Heart left ventricle (tissue), 16 donors: ENCODE measurements at regions not wholly inside any gene's neighbourhood (a gene's known extent, or its start where the extent isn't known, plus 50 kb on each side); places are given as distances from the start of the nearest gene placed in this dataset.
"Not testable (repeated sequence)": the region's sequence is repeated elsewhere in the genome, so short reads cannot be mapped to it uniquely, and the experiment has no call there.

Experiments
- ATAC-seq, 4 donors: fragments of 200-7000 bp; cut with Tn5 transposase; one replicate each; pipeline ENCODE4 v1.9.1; 2020 to 2022; ENCODE audit warnings: moderate library complexity in 4 of 4, mild to moderate bottlenecking in 3 of 4, moderate number of reproducible peaks in 1 of 4
- DNase-seq, 5 donors: peaks; one replicate each; pipeline ENCODE4 v3.0.0-alpha.2; 2020
- H3K27ac ChIP-seq, 12 donors: fragments of 200-600 bp; sonication (generic) in 4 of 12; one replicate each; pipeline versions ENCODE4 v1.5.0 to v1.8.0; 2016 to 2022; ENCODE audit warnings: mild to moderate bottlenecking in 2 of 12
- H3K27me3 ChIP-seq, 9 donors: fragments of 200-600 bp; sonication (generic) in 2 of 9; one replicate each; pipeline versions ENCODE4 v1.5.1 to v1.8.0; 2016 to 2022; ENCODE audit warnings: mild to moderate bottlenecking in 3 of 9
- H3K36me3 ChIP-seq, 9 donors: fragments of 200-600 bp; sonication (generic) in 2 of 9; one replicate each; pipeline versions ENCODE4 v1.5.0 to v1.8.0; 2018 to 2022; ENCODE audit warnings: mild to moderate bottlenecking in 2 of 9
- H3K4me1 ChIP-seq, 12 donors: fragments of 200-600 bp; sonication (generic) in 4 of 12; one replicate each; pipeline versions ENCODE4 v1.5.0 to v1.8.0; 2016 to 2022; ENCODE audit warnings: mild to moderate bottlenecking in 3 of 12
- H3K4me3 ChIP-seq, 12 donors: fragments of 200-600 bp; sonication (generic) in 4 of 12; one replicate each; pipeline versions ENCODE4 v1.5.0 to v1.8.0; 2017 to 2022; ENCODE audit warnings: mild to moderate bottlenecking in 9 of 12, moderate library complexity in 4 of 12
- H3K9me3 ChIP-seq, 12 donors: fragments of 200-600 bp; sonication (generic) in 4 of 12; one replicate each; pipeline versions ENCODE4 v1.5.0 to v1.8.0; 2016 to 2022; ENCODE audit warnings: mild to moderate bottlenecking in 1 of 12
- POLR2A ChIP-seq, 2 donors: fragments of 450-650 bp; IDR thresholded peaks; one replicate each; pipeline ENCODE4 v1.6.1; 2017; ENCODE audit warnings: antibody characterized with exemption in 2 of 2, mild to moderate bottlenecking in 2 of 2, moderate library complexity in 2 of 2
- WGBS, 4 donors: extraction: QIAGEN DNeasy Blood & Tissue Kit in 2 of 4; methylation state at CpG; one replicate each; pipeline versions ENCODE4 v1.1.5 to v1.1.7; 2013 to 2018; 5-methylcytosine and 5-hydroxymethylcytosine counted together
- intact Hi-C, 10 donors: fragments of 100-400 bp; cut with DNase I; formaldehyde crosslinking; loops; one replicate each; pipeline versions ENCODE4 v1.11.1 to v1.14.2; 2022
- TF ChIP-seq, protein P1 (sequence below), 12 donors: fragments of 200-600 bp; sonication (generic) in 4 of 12; IDR thresholded peaks; one replicate each; pipeline versions ENCODE4 v1.5.0 to v1.8.0; 2018 to 2022; ENCODE audit warnings: antibody characterized with exemption in 12 of 12, mild to moderate bottlenecking in 5 of 12
- donor health status: ischemic (EF 13 %, LVEDD 7.1; RV severe dilation, severe dysfunction).
- donor health status: healthy with polysubstance abuse.
- donor health status: DM: no; HTN: yes; CAD: no.
- donor health status: DM: no; HTN: no; CAD: no.
- donor health status: ischemic (EF 25% LVEDD 6.9; RV normal size, moderate dysfunction).
- donor health status: ischemic (EF 25% LVEDD 5.7; RV mildly dilated, moderate dysfunction).
- donor health status: healthy.
- donor health status: DM: yes; HTN: yes; CAD: no.
- donor health status: ischemic (EF 35%, LVEDD 5.7; RV mildly dilated, moderate dysfunction).
- donor health status: nonischemic (EF 11% LVEDD 7.7; RV severe dilation, severe dysfunction).
- donor health status: DM: yes; HTN: yes; CAD: no.
- donor health status: PGD.
- donor health status: ischemic (EF 29% LVEDD 5.4; RV normal size, mild dysfunction).
- donor health status: nonischemic (EF 23%, LVEDD 6.1; RV moderate dilation, normal function).

DNA sequence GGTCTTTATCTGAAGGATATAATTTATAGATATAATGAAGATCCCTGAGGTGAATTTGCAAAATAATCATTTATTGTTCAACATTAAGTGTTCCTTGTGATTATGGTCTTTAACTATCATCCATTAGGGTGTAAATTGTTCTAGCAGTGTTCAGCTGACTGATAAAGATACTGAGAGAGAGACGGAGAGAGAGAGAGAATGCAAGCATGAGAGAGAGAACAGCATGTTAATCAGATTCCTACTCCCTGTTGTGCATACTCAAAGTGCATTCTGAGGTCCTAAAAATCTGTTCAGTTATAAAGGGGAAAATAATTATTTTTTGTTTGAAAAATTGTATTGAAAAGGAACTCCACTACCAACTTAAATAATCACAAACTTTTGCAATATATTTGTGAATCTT lies 271.0 kb upstream of the CBLB start:
- Histone ChIP-seq H3K4me1 (no peaks in the 10 kb centered on the region), H3K4me3 (no peak overlapping the region), H3K27me3 (no peaks in the 10 kb centered on the region), H3K36me3 (no peaks in the 10 kb centered on the region), H3K9me3 (no peaks in the 10 kb centered on the region), H3K27ac (no peak overlapping the region)
- intact Hi-C loops: loop anchor here in 1 of 10 donors (10.0 kb wide), 1 partner anchor 55 kb away; no protein-coding TSS in a partner anchor
- no peak for TF ChIP-seq POLR2A (IDR thresholded peaks at IDR 0.05)
- TF ChIP-seq, protein P1, sequence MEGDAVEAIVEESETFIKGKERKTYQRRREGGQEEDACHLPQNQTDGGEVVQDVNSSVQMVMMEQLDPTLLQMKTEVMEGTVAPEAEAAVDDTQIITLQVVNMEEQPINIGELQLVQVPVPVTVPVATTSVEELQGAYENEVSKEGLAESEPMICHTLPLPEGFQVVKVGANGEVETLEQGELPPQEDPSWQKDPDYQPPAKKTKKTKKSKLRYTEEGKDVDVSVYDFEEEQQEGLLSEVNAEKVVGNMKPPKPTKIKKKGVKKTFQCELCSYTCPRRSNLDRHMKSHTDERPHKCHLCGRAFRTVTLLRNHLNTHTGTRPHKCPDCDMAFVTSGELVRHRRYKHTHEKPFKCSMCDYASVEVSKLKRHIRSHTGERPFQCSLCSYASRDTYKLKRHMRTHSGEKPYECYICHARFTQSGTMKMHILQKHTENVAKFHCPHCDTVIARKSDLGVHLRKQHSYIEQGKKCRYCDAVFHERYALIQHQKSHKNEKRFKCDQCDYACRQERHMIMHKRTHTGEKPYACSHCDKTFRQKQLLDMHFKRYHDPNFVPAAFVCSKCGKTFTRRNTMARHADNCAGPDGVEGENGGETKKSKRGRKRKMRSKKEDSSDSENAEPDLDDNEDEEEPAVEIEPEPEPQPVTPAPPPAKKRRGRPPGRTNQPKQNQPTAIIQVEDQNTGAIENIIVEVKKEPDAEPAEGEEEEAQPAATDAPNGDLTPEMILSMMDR (IDR thresholded peaks at IDR 0.05): no peak
- no peak for ATAC-seq
- no peak for DNase-seq
- WGBS, 4 donors: 41 to 52% (median 43%) methylated on average over 1 of the region's 1 CpG

DNA sequence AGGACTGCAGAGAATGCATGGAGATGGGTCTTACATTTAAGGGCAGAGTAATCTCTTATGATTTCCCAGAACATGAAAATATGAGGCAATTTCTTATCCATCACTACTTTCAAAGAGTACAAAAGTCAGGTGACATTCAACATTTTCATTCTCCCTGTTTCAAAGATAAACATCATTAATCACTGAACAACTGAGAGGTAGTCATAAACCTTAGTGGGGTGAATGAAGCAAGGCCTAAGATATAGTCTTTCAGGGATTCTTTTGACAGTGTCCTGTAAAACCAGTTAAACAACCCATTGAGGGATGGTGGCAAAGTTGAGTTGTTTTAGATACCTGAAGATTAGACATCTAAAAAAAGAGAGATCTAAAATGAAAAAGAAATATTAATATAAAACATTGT lies 271.6 kb upstream of the CBLB start:
- no peak overlapping the region for H3K27ac ChIP-seq
- TF ChIP-seq, protein P1 (IDR thresholded peaks at IDR 0.05): no peak
- no peak for TF ChIP-seq POLR2A (IDR thresholded peaks at IDR 0.05)

DNA sequence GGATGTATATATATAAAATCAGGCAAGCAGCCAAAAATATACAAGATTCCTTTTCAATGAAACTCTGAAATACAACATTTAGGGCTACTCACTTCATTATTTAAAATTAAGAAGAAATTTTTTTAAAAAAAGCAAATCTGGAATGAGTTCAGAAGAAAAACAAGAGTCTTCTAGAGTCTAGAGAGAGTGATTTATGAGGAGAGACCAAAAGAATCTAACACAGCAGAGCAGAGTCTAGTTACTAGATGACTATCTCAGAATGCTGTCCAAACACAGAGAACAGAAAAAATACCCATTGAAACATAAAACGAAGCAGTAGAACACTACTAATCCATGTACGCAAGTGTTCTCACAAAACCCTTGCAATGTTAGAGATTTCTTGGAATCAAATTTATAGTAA lies 275.2 kb upstream of the CBLB start:
- Histone ChIP-seq H3K27me3 (no peaks in the 10 kb centered on the region), H3K4me1 (no peaks in the 10 kb centered on the region), H3K27ac (no peak overlapping the region), H3K9me3 (peaks cover 0 to 29% (median 0%) of the 10 kb centered on the region in 12 donors), H3K36me3 (no peaks in the 10 kb centered on the region), H3K4me3 (no peak overlapping the region)
- no peak for ATAC-seq
- intact Hi-C loops: no loop called here
- DNase-seq: no peak
- no peak for TF ChIP-seq POLR2A (IDR thresholded peaks at IDR 0.05)
- TF ChIP-seq, protein P1 (IDR thresholded peaks at IDR 0.05): no peak
- 90 to 97% (median 92%) methylated on average over 2 of the region's 2 CpGs for WGBS, 4 donors

More for the DNA sequence above, 271.6 kb upstream of the CBLB start:
- H3K27me3 ChIP-seq: no peaks in the 10 kb centered on the region
- H3K9me3 ChIP-seq: peaks cover 0 to 4% (median 0%) of the 10 kb centered on the region in 12 donors
- no peaks in the 10 kb centered on the region for H3K4me1 ChIP-seq
- H3K4me3 ChIP-seq: no peak overlapping the region
- no peaks in the 10 kb centered on the region for H3K36me3 ChIP-seq
- intact Hi-C loops: no loop called here
- ATAC-seq (no peak), DNase-seq (no peak)

DNA sequence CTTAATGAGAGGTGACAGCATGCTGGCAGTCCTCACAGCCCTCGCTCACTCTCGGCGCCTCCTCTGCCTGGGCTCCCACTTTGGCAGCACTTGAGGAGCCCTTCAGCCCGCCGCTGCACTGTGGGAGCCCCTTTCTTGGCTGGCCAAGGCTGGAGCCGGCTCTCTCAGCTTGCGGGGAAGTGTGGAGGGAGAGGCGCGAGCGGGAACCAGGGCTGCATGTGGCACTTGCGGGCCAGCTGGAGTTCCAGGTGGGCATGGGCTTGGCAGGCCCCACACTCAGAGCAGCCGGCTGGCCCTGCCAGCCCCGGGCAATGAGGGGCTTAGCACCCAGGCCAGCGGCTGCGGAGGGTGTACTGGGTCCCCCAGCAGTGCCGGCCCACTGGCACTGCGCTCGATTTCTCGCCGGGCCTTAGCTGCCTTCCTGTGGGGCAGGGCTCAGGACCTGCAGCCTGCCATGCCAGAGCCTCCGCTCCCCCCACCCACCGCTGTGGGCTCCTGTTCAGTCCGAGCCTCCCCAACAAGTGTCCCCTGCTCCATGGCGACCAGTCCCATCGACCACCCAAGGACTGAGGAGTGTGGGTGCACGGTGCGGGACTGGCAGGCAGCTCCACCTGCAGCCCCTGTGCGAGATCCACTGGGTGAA lies 279.7 kb upstream of the CBLB start:
- WGBS, 4 donors: 97 to 98% (median 97%) methylated on average over 21 to 28 of the region's 28 CpGs
- H3K36me3 ChIP-seq, H3K4me1 ChIP-seq, intact Hi-C loops, H3K4me3 ChIP-seq, H3K27me3 ChIP-seq, ATAC-seq, H3K27ac ChIP-seq: not testable (repeated sequence)
- H3K9me3 ChIP-seq: peaks cover 0 to 29% (median 0%) of the 10 kb centered on the region in 12 donors
- DNase-seq: peak in 1 of 5 donors; percentile 53

DNA sequence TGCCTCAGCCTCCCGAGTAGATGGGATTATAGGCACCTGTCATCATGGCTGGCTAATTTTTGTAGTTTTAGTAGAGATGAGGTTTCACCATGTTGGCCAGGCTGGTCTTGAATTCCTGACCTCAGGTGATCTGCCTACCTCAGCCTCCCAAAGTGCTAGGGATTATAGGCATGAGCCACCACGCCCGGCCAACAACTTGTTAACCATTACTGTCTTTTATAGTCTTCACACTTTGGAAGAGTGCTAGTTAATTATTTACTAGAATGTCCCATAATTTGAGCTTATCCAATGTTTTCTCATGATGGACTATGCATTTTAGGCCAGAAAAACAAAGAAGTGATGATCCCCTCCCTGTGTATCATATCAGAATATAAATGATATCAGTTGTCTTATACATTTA lies 288.6 kb upstream of the CBLB start:
- WGBS, 4 donors: 96 to 98% (median 97%) methylated on average over 3 of the region's 3 CpGs
- no peaks in the 10 kb centered on the region for H3K27me3 ChIP-seq

More for the DNA sequence above, 288.6 kb upstream of the CBLB start:
- Histone ChIP-seq H3K27ac (no peak overlapping the region), H3K4me1 (no peaks in the 10 kb centered on the region), H3K4me3 (no peak overlapping the region), H3K36me3 (no peaks in the 10 kb centered on the region), H3K9me3 (peaks cover 0 to 4% (median 0%) of the 10 kb centered on the region in 12 donors)
- TF ChIP-seq POLR2A (IDR thresholded peaks at IDR 0.05): no peak
- TF ChIP-seq, protein P1 (IDR thresholded peaks at IDR 0.05): no peak
- intact Hi-C loops: no loop called here
- ATAC-seq (no peak), DNase-seq (no peak)
